ENCODE measurements at regions not wholly inside any gene's neighbourhood (a gene's known extent, or its start where the extent isn't known, plus 50 kb on each side); places are given as distances from the start of the nearest gene placed in this dataset.
"Not testable (repeated sequence)": the region's sequence is repeated elsewhere in the genome, so short reads cannot be mapped to it uniquely, and the experiment has no call there.

GRCh38 chr2:129923265-129924091, 56.0 kb upstream of the RAB6C start:
- Histone ChIP-seq H3K4me1 (ENCODE audit: control insufficient read depth, insufficient read depth, low read length) (peaks cover under 1% of the 10 kb centered on the region), H3K9me3 (ENCODE audit: control insufficient read depth, low read length) (no peaks in the 10 kb centered on the region), H3K36me3 (ENCODE audit: control insufficient read depth, insufficient read depth, low read length) (no peaks in the 10 kb centered on the region), H3K27ac (ENCODE audit: insufficient read depth, low read depth, low read length, poor library complexity, severe bottlenecking) (no peak overlapping the region), H3K27me3 (ENCODE audit: control insufficient read depth, insufficient read depth, low read length, poor library complexity, severe bottlenecking) (peaks cover 20% of the 10 kb centered on the region), H3K4me3 (ENCODE audit: insufficient read depth, low read depth, low read length) (peak overlapping the region; percentile 10)
- WGBS, 2 experiments: 6% methylated on average over 29 to 30 of the region's 30 CpGs

- H3K27ac ChIP-seq (ENCODE audit: insufficient read depth, low read depth, low read length, poor library complexity, severe bottlenecking); H3K4me1 ChIP-seq (ENCODE audit: control insufficient read depth, insufficient read depth, low read length); H3K36me3 ChIP-seq (ENCODE audit: control insufficient read depth, insufficient read depth, low read length); H3K4me3 ChIP-seq (ENCODE audit: insufficient read depth, low read depth, low read length); H3K9me3 ChIP-seq (ENCODE audit: control insufficient read depth, low read length): not testable (repeated sequence)
- WGBS, 2 experiments: 77 to 82% methylated on average over 10 to 12 of the region's 12 CpGs
- H3K27me3 ChIP-seq (ENCODE audit: control insufficient read depth, insufficient read depth, low read length, poor library complexity, severe bottlenecking): peaks cover 20% of the 10 kb centered on the region
Measured at GRCh38 chr2:129924115-129924514, 55.4 kb upstream of the RAB6C start.

- Histone ChIP-seq H3K9me3 (ENCODE audit: control insufficient read depth, low read length) (no peaks in the 10 kb centered on the region), H3K27me3 (ENCODE audit: control insufficient read depth, insufficient read depth, low read length, poor library complexity, severe bottlenecking) (peaks cover 20% of the 10 kb centered on the region), H3K27ac (ENCODE audit: insufficient read depth, low read depth, low read length, poor library complexity, severe bottlenecking) (no peak overlapping the region), H3K36me3 (ENCODE audit: control insufficient read depth, insufficient read depth, low read length) (no peaks in the 10 kb centered on the region), H3K4me1 (ENCODE audit: control insufficient read depth, insufficient read depth, low read length) (peaks cover 6% of the 10 kb centered on the region), H3K4me3 (ENCODE audit: insufficient read depth, low read depth, low read length) (no peak overlapping the region)
- WGBS, 2 experiments: 55 to 60% methylated on average over 3 of the region's 3 CpGs
Measured at GRCh38 chr2:129925381-129925780, 54.1 kb upstream of the RAB6C start.

GRCh38 chr2:129927696-129928095, 51.8 kb upstream of the RAB6C start:
- Histone ChIP-seq H3K4me3 (ENCODE audit: insufficient read depth, low read depth, low read length) (no peak overlapping the region), H3K4me1 (ENCODE audit: control insufficient read depth, insufficient read depth, low read length) (peaks cover 6% of the 10 kb centered on the region), H3K9me3 (ENCODE audit: control insufficient read depth, low read length) (no peaks in the 10 kb centered on the region), H3K36me3 (ENCODE audit: control insufficient read depth, insufficient read depth, low read length) (no peaks in the 10 kb centered on the region), H3K27me3 (ENCODE audit: control insufficient read depth, insufficient read depth, low read length, poor library complexity, severe bottlenecking) (peaks cover 10% of the 10 kb centered on the region), H3K27ac (ENCODE audit: insufficient read depth, low read depth, low read length, poor library complexity, severe bottlenecking) (no peak overlapping the region)
- 89 to 96% methylated on average over 1 of the region's 1 CpG for WGBS, 2 experiments

- no peak overlapping the region for H3K27ac ChIP-seq (ENCODE audit: insufficient read depth, low read depth, low read length, poor library complexity, severe bottlenecking)
- 89 to 91% methylated on average over 13 of the region's 13 CpGs for WGBS, 2 experiments
Measured at GRCh38 chr2:129929321-129930290, 49.9 kb upstream of the RAB6C start.

More at GRCh38 chr2:129929321-129930290, 49.9 kb upstream of the RAB6C start:
- peaks cover 18% of the 10 kb centered on the region for H3K27me3 ChIP-seq (ENCODE audit: control insufficient read depth, insufficient read depth, low read length, poor library complexity, severe bottlenecking)
- H3K9me3 ChIP-seq (ENCODE audit: control insufficient read depth, low read length): no peaks in the 10 kb centered on the region
- H3K4me1 ChIP-seq (ENCODE audit: control insufficient read depth, insufficient read depth, low read length): peaks cover 6% of the 10 kb centered on the region
- no peaks in the 10 kb centered on the region for H3K36me3 ChIP-seq (ENCODE audit: control insufficient read depth, insufficient read depth, low read length)
- no peak overlapping the region for H3K4me3 ChIP-seq (ENCODE audit: insufficient read depth, low read depth, low read length)
